ENCODE measurements at regions not wholly inside any gene's neighbourhood (a gene's known extent, or its start where the extent isn't known, plus 50 kb on each side); places are given as distances from the start of the nearest gene placed in this dataset.

DNA sequence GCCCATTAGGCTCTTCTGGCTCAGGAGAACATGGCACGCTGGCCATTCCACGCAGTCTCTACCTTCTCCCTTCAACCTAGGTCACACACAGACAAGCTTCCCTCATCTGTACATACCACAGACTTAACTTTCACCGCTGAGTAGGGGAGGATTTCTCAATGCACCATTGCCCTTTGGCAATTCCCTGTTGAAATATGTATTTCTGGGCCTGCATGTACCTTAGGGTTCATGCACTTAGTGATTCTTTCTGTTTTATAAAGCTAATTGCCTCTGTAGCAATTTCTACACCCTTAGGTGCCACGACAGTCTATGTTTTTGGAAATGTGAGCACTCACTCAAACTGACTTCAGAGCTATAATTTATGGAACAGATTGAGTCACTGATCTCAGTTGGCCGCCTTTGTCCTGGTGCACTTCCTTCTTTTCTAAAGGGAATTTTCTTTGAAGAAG is 253.8 kb upstream of the PRDM1 start:
- Histone ChIP-seq H3K27ac (peak overlapping the region; percentile 22 to 49; a peak in 3 of 6 replicates), H3K4me1 (0 out of 3 replicates have a peak, but pooled peaks cover 4% of the 10 kb centered on the region), H3K4me3 (no peak overlapping the region), H3K4me2 (no peak overlapping the region), H3K9me3 (no peaks in the 10 kb centered on the region)
- CTCF ChIA-PET = no interaction called here
- TF ChIP-seq, protein P1, sequence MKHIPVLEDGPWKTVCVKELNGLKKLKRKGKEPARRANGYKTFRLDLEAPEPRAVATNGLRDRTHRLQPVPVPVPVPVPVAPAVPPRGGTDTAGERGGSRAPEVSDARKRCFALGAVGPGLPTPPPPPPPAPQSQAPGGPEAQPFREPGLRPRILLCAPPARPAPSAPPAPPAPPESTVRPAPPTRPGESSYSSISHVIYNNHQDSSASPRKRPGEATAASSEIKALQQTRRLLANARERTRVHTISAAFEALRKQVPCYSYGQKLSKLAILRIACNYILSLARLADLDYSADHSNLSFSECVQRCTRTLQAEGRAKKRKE (CRISPR knock-in tag; IDR thresholded peaks at IDR 0.05; ENCODE audit: low read depth) = no peak
- TF ChIP-seq EHF (CRISPR knock-in tag; IDR thresholded peaks at IDR 0.05) = no peak
- TF ChIP-seq EHMT2 (IDR thresholded peaks at IDR 0.05; ENCODE audit: low read depth) = no peak
- no peak for TF ChIP-seq EP300 (IDR thresholded peaks at IDR 0.05)
- TF ChIP-seq RARB (CRISPR knock-in tag; IDR thresholded peaks at IDR 0.05) = no peak
- TF ChIP-seq, protein P2, sequence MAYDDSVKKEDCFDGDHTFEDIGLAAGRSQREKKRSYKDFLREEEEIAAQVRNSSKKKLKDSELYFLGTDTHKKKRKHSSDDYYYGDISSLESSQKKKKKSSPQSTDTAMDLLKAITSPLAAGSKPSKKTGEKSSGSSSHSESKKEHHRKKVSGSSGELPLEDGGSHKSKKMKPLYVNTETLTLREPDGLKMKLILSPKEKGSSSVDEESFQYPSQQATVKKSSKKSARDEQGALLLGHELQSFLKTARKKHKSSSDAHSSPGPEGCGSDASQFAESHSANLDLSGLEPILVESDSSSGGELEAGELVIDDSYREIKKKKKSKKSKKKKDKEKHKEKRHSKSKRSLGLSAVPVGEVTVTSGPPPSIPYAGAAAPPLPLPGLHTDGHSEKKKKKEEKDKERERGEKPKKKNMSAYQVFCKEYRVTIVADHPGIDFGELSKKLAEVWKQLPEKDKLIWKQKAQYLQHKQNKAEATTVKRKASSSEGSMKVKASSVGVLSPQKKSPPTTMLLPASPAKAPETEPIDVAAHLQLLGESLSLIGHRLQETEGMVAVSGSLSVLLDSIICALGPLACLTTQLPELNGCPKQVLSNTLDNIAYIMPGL (CRISPR knock-in tag; IDR thresholded peaks at IDR 0.05; ENCODE audit: borderline replicate concordance) = no peak
- no peak for TF ChIP-seq TP53 (CRISPR knock-in tag; IDR thresholded peaks at IDR 0.05)
- TF ChIP-seq SMC3 (IDR thresholded peaks at IDR 0.05) = no peak
- TF ChIP-seq, protein P3, sequence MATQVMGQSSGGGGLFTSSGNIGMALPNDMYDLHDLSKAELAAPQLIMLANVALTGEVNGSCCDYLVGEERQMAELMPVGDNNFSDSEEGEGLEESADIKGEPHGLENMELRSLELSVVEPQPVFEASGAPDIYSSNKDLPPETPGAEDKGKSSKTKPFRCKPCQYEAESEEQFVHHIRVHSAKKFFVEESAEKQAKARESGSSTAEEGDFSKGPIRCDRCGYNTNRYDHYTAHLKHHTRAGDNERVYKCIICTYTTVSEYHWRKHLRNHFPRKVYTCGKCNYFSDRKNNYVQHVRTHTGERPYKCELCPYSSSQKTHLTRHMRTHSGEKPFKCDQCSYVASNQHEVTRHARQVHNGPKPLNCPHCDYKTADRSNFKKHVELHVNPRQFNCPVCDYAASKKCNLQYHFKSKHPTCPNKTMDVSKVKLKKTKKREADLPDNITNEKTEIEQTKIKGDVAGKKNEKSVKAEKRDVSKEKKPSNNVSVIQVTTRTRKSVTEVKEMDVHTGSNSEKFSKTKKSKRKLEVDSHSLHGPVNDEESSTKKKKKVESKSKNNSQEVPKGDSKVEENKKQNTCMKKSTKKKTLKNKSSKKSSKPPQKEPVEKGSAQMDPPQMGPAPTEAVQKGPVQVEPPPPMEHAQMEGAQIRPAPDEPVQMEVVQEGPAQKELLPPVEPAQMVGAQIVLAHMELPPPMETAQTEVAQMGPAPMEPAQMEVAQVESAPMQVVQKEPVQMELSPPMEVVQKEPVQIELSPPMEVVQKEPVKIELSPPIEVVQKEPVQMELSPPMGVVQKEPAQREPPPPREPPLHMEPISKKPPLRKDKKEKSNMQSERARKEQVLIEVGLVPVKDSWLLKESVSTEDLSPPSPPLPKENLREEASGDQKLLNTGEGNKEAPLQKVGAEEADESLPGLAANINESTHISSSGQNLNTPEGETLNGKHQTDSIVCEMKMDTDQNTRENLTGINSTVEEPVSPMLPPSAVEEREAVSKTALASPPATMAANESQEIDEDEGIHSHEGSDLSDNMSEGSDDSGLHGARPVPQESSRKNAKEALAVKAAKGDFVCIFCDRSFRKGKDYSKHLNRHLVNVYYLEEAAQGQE (IDR thresholded peaks at IDR 0.05) = no peak
- no peak for TF ChIP-seq PHF8 (IDR thresholded peaks at IDR 0.05; ENCODE audit: borderline replicate concordance, low read depth)
- TF ChIP-seq CHD2 (IDR thresholded peaks at IDR 0.05; ENCODE audit: low read length, partially characterized antibody) = no peak
- TF ChIP-seq MYC (IDR thresholded peaks at IDR 0.05; ENCODE audit: borderline replicate concordance, low read length) = no peak
- TF ChIP-seq POLR2AphosphoS2 (conservative IDR thresholded peaks at IDR 0.05; ENCODE audit: low read length) = no peak
- TF ChIP-seq ZC3H11A (IDR thresholded peaks at IDR 0.05) = no peak
- TF ChIP-seq, protein P4, sequence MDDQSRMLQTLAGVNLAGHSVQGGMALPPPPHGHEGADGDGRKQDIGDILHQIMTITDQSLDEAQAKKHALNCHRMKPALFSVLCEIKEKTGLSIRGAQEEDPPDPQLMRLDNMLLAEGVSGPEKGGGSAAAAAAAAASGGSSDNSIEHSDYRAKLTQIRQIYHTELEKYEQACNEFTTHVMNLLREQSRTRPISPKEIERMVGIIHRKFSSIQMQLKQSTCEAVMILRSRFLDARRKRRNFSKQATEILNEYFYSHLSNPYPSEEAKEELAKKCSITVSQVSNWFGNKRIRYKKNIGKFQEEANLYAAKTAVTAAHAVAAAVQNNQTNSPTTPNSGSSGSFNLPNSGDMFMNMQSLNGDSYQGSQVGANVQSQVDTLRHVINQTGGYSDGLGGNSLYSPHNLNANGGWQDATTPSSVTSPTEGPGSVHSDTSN (IDR thresholded peaks at IDR 0.05) = no peak
- TF ChIP-seq POLR2A (IDR thresholded peaks at IDR 0.05; ENCODE audit: low read length) = no peak
- POLR2A ChIA-PET = no interaction called here
- no peak for DNase-seq (ENCODE audit: low read depth in 1 of 2, low spot score in 1 of 2)
- FAIRE-seq = no peak
- 84% methylated on average over 5 of the region's 5 CpGs for WGBS (ENCODE audit: missing lambda C conversion rate)
- ATAC-seq = no peak

DNA sequence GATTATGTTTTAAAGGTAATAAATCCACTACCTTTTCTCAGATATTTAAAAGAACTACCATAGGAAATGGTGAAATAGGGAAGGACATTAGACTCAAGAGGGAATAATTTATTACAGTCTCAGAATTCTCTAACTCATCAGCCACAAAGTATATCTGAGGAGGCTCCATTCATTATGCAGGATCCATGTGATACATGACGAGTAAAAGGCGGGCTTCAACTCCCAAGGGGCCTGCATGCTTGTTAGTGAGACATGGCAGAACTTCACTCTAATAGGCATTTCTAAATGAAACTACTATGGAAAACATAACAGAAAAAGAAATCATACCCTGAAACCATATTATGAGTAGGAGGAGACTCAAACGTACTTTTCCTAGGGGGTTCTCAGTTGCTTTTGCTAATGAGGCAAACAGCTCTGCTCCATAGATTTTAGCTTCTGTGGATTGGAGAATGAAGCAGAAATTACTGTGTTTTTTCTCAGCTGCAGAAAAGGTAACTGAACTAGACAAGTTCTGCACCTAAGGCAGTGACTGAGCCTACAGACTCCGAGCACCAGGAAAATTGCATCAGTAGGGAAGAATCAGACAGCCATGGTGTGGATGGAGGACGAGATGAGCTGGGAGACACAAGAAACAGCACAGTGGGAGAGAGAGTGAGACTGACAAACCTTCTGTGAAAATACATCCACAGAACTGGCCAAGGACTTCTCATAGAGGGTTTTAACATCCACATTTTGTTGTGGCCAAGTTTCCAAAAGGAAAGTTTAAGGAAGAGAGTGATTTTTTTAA is 254.6 kb upstream of the PRDM1 start:
- ChIA-PET POLR2A (no interaction called here), CTCF (no interaction called here)
- H3K27ac ChIP-seq = peak overlapping the region; percentile 22 to 49; a peak in 2 of 6 replicates
- FAIRE-seq (no peak), DNase-seq (ENCODE audit: low read depth in 1 of 2, low spot score in 1 of 2) (no peak), ATAC-seq (no peak; a peak in 1 of 6 replicates)
- H3K9me3 ChIP-seq = no peaks in the 10 kb centered on the region
- no peak overlapping the region for H3K4me3 ChIP-seq
- WGBS (ENCODE audit: missing lambda C conversion rate) = 77% methylated on average over 5 of the region's 5 CpGs
- TF ChIP-seq CHD4 (IDR thresholded peaks at IDR 0.05; ENCODE audit: borderline replicate concordance) = no peak
- TF ChIP-seq NPAS2 (CRISPR knock-in tag; IDR thresholded peaks at IDR 0.05; ENCODE audit: borderline replicate concordance) = no peak
- TF ChIP-seq TP53 (CRISPR knock-in tag; IDR thresholded peaks at IDR 0.05) = no peak
- no peak for TF ChIP-seq RCOR1 (IDR thresholded peaks at IDR 0.05; ENCODE audit: low read depth, low read length)
- TF ChIP-seq HDAC2 (IDR thresholded peaks at IDR 0.05) = no peak
- TF ChIP-seq, protein P5, sequence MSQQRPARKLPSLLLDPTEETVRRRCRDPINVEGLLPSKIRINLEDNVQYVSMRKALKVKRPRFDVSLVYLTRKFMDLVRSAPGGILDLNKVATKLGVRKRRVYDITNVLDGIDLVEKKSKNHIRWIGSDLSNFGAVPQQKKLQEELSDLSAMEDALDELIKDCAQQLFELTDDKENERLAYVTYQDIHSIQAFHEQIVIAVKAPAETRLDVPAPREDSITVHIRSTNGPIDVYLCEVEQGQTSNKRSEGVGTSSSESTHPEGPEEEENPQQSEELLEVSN (IDR thresholded peaks at IDR 0.05; ENCODE audit: borderline replicate concordance, low read depth) = no peak
- TF ChIP-seq JUN (IDR thresholded peaks at IDR 0.05) = no peak
- H3K4me2 ChIP-seq = no peak overlapping the region
- 0 out of 3 replicates have a peak, but pooled peaks cover 4% of the 10 kb centered on the region for H3K4me1 ChIP-seq
